ENCODE measurements at regions not wholly inside any gene's neighbourhood (a gene's known extent, or its start where the extent isn't known, plus 50 kb on each side); places are given as distances from the start of the nearest gene placed in this dataset.
"Not testable (repeated sequence)": the region's sequence is repeated elsewhere in the genome, so short reads cannot be mapped to it uniquely, and the experiment has no call there.

GRCh38 chr4:154907345-154908045 lies 126.4 kb downstream of the RBM46 start:
- TF ChIP-seq CTCF, POLR2A (IDR thresholded peaks at IDR 0.05): not testable (repeated sequence)

Measured in uterus (tissue), 2 donors.